Neural progenitor cell (in vitro differentiated cells): ENCODE measurements at regions not wholly inside any gene's neighbourhood (a gene's known extent, or its start where the extent isn't known, plus 50 kb on each side); places are given as distances from the start of the nearest gene placed in this dataset.

Experiments used
- CTCF ChIP-seq: fragments of 200-600 bp; sonication (generic); IDR thresholded peaks from 2 replicates; pipeline ENCODE4 v1.5.1; 2017; ENCODE audit warnings: antibody characterized with exemption, mild to moderate bottlenecking
- EZH2 ChIP-seq: fragments of 200-600 bp; sonication (generic); IDR thresholded peaks from 2 replicates; pipeline ENCODE4 v1.6.1; 2017; ENCODE audit warnings: antibody characterized with exemption, mild to moderate bottlenecking, moderate library complexity
- EZH2phosphoT487 ChIP-seq: fragments of 200-600 bp; sonication (generic); IDR thresholded peaks from 2 replicates; pipeline ENCODE4 v1.6.1; 2017; ENCODE audit warnings: antibody characterized with exemption

- TF ChIP-seq EZH2 (no peak), EZH2phosphoT487 (no peak), CTCF (no peak)
Measured at GRCh38 chr6:54533567-54533966, 225.3 kb downstream of the TINAG start.
